Hematopoietic multipotent progenitor cell treated with erythropoietin and hydrocortisone succinate and interleukin-3 and kit ligand, for 17 days (in vitro differentiated cells): ENCODE measurements at regions not wholly inside any gene's neighbourhood (a gene's known extent, or its start where the extent isn't known, plus 50 kb on each side); places are given as distances from the start of the nearest gene placed in this dataset.
"Not testable (repeated sequence)": the region's sequence is repeated elsewhere in the genome, so short reads cannot be mapped to it uniquely, and the experiment has no call there.

Source experiments
- DNase-seq: peaks from one replicate; pipeline ENCODE4 v3.0.0-alpha.2; 2015; ENCODE audit warnings: low spot score

DNA sequence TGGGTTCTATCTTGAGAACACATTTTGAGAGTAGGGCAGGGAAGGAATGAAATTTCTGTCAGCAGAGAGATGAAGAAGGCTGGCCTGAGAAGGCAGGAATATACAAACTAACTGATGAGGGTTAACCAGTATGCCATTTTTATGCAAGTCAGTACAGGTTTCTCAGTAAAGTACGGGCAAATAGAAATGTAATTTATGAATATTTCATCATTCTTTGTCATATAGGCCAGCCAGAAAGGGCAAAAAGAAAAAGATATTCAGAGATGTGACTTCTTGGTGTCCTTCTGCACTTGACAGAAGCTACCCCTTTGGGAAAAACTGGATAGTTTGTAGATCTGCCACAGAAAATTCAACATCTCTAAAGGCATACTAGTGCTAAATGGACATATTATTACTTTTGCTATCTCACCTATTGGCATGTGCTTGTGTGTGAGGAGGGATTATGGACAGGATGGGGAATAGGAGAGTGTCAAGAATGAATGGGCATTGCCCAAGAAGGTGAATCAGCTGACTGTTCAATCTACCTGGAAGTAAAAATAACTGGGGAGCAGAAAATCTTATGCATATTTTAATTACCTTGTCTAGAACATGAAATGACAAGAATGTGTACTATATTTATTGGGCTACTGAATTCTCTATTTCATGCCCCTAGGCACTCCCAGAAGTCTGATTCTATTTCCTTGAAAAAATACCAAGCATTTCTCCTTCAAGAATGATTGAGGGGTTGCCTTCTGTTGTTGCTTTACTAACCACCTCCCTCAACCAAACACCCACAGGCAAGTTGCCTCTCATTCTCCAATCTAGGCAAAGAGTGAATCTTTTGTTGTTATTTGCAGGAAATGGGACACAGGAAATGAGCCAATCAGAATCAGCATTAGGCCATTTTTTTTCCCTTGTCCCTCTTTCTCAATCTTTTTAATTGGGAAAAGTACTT lies 175.1 kb upstream of the SLC38A2 start:
- DNase-seq, result no peak

DNA sequence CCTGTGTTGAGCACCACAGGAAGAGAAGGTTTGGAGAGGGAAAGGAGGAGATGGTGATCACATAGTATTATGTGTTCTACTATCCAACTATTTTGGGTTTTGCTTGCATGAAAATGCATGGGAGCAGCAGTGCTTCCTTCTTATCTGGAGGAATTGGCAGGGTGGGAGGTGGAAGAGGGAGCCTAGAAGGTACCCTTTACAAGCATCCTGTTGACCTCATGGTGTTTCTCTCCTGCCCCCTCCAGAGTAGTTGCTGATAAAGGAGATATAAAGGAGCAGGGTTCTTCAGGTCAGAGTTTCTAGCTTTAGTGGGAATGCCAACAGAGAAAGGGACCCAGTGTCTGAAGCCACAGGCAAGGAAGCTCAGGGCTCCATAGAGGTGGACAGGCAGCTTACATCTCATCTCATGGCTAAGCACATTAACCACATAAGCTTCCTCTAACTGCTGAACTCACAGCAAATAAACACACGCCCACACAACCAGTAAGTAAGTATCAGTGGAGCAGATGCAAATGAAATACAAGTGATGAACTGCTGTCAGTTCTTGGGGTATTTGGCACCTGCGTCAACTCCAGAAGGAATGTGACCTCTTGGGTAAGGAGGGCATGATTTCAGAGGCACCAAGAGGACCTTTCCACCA lies 174.2 kb upstream of the SLC38A2 start:
- no peak for DNase-seq

DNA sequence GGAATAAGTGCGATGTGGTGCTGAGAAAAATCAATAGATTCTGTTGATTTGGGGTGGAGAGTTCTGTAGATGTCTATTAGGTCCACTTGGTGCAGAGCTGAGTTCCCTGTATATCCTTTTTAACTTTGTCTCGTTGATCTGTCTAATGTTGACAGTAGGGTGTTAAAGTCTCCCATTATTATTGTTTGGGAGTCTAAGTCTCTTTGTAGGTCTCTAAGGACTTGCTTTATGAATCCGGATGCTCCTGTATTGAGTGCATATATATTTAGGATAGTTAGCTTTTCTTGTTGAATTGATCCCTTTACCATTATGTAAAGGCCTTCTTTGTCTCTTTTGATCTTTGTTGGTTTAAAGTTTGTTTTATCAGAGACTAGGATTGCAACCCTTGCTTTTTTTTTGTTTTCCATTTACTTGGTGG lies 170.8 kb upstream of the SLC38A2 start:
- DNase-seq, result not testable (repeated sequence)

GRCh38 chr12:46538976-46539375 lies 166.4 kb upstream of the SLC38A2 start:
- DNase-seq, result no peak

DNA sequence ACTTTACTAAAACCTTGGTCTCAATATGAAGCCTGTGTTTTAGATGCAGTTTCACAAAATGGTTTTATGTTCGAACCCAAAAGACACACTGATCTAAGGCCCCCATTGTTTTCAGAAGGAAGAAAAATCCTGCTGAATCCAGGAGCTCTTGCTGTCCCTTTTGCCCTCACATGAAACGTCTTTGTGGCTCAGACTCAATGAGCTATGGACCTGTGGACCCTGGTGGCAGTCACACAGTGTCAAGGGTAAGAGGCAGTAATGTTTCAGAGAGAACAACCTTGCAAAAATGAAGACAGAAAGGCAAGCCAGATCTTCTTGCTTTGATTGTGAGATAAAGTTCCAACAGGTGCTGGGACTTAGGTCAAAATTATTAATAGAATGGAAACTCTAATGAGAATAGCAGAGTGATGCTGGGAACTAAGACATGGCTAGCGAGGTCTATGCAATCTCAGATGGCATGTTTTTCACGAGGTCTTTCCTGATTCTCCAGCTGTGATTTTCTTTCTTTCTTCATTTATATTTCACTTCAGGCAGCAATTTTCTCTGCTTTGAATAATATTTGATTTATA lies 164.9 kb upstream of the SLC38A2 start:
- no peak for DNase-seq

- not testable (repeated sequence) for DNase-seq
These were observed 163.7 kb upstream of the SLC38A2 start for GRCh38 chr12:46536316-46536715.

GRCh38 chr12:46535907-46536306 lies 163.3 kb upstream of the SLC38A2 start:
- no peak for DNase-seq

DNA sequence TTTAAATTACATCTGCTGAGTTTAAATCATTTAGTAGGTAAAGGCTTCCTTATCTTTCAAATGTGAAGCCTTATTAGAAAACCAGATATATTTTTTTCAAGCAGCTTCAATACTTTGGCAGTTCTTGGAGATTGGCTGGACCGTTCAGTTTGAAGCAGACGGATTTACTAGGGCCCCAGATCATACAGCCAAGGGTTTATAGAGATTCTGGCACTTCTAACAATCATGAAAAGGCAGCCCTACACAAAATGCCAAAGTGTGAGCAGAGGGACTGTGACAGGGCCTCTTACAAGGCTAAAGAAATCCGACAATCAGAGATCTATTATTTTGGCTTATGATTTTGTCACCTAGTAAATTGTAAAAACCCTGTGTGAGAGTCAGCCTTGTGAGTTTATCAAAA lies 162.8 kb upstream of the SLC38A2 start:
- DNase-seq, result no peak

GRCh38 chr12:46534327-46534840 lies 161.8 kb upstream of the SLC38A2 start:
- DNase-seq, result no peak

DNA sequence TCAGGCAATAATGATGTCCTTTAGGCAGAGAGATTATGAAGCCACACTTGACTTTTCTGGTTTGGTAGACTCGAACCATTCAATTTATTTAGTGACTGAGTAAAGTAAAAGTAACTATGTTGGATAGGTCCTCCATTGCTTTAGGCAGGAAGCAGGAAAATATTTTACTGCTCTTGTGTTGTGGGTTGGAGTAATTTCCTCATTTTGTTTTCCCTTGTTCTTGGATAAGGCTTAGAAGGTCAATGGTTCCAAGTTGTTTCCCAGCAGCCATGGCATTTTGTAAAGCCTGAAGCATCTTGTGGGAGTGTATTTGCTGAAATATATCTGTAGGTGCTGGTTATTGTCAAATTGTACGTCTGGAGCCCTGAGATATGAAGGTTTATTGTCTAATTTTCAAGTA lies 161.2 kb upstream of the SLC38A2 start:
- no peak for DNase-seq

DNA sequence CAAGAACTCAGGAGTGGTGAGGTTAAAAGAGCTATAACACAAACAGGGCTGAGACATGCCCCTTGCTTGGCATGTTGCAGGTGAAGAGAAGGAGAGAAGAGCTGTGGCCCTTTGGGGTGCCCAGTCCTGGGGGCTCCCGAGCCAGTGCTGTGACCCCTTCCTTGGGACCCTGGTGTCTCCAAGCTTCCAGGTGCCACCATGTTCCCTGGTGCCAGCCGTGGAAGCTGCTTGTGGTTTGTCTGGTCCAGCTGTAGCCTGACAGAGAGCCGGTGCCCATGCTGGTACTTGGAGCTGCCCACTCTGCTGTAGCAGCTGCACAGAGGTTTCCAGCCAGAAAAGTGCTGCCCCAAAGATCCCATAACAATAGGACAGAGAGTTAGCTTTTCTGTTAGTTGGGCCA lies 159.2 kb upstream of the SLC38A2 start:
- no peak for DNase-seq

DNA sequence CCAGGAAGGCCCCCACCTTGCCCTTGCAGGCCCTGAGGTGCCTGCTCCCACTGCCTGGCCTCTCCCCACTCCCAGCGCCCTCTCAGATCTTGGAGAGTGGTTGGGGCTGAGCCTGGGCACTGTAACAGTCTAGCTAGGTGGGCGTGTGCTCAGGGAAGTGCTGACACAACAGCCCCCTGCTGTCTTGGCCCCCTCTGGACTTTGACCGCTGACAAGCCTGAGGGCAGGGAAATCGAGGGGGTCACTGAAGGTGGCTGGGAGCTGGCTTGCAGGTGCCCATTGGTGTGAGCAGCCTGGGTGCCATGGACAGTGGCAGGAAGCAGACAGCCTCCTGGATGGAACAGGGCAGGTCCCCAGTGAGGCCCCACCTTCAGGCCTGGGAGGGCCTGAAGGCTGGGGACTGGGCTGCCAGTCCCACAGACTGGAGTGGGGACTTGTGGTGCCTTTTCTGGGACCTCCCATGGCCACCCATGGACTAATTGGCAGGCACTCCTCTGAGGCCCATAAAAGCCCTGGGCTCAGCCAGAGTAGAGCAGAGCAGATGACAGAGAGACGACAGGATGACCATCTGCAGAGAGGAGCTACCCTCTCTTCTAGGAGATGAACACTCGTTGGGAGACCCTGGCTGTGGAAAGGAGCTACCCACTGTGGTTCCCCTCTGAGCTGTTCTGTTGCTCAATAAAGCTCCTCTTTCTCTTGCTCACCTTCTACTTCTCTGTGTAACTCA lies 158.6 kb upstream of the SLC38A2 start:
- DNase-seq, result no peak

DNA sequence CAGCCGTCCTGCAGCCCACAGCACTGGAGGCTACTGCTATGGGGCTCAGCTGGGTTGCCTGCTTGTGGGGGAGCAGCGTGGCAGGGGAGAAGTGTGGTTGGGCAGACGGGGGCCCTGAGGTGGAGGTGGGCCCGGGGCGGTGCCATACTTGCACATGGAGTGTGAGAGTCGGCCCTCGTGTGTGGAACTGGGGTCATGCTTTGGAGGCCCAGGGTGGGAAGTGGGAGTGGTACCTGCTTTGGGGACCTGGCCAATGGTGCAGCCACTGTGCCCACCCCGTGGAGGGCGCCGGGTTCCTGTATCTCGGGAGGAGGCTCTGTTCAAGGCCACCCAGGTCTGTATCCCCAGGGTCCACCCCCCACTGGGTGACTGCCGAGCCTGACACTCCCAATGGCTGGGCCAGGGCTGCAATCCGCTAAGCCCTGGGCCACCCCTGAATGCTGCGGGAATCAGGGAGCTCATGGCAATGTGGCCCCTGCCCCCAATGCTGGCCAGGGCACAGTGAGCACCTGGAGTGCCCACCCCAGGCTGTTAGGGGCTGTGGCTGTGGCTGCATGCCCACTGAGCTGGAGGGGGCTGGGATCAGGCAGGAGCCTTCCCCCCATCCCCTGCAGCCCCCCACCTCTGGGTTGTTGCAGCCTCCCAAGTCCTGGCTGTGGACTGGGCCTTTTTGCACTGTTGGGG lies 157.9 kb upstream of the SLC38A2 start:
- no peak for DNase-seq

DNA sequence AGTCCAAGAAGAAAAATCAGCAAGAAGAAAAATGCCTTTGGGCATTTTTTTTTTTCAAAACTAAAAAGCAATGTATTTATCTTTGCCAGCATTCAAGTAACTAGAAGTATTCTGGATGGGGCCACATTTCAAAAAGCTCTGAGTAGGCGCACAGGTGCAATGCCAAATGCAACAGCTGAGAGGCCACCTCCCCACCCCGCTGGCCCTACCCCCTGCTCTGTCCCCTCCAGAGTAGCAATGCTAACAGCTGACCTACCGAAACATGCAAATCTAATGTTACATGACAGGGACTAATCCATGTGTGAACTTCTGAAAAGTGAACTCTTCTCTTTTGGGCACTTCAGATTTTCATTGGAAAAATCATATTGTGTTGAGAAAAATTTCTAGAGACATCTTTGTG lies 153.7 kb upstream of the SLC38A2 start:
- no peak for DNase-seq

- no peak for DNase-seq
These were observed 152.2 kb upstream of the SLC38A2 start for GRCh38 chr12:46524778-46525177.

GRCh38 chr12:46523863-46524770 lies 151.5 kb upstream of the SLC38A2 start:
- DNase-seq, result no peak

DNA sequence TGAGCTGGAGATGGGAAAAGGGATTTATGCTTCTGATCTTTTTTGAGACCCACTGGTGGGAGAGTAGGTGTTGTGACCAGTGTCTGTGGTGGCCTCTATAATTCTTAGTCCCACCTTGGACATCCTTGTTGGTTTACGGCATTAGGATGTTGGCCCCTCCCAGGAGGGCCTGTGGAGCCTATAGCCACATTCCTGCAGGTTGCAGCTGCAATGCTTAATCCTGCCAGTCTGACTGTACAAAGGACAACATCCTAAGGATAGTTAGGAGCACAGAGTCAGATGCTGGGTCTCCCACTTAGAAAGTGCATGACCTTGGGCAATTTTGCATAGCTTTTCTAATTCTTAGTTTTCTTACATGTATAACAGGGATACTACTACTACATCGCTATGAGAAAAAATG lies 150.9 kb upstream of the SLC38A2 start:
- no peak for DNase-seq

DNA sequence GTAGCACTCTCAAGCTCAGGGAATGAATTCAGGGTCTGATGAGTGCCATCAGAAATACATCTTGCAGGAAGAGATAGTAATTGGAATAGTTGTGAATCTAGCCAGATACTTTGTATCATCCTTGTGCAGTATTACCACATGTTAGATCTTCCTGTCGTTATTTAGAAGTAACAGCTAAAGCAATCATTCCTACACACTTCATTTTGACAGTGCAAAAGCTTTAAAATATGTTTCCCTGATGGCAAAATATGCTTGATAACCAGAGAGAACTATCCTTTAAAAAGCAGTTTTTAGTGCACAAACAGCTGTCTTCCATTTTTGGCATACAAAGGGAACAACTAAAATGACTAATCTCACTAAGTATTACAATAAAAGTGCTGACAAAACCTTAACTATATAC lies 149.5 kb upstream of the SLC38A2 start:
- DNase-seq, result no peak

DNA sequence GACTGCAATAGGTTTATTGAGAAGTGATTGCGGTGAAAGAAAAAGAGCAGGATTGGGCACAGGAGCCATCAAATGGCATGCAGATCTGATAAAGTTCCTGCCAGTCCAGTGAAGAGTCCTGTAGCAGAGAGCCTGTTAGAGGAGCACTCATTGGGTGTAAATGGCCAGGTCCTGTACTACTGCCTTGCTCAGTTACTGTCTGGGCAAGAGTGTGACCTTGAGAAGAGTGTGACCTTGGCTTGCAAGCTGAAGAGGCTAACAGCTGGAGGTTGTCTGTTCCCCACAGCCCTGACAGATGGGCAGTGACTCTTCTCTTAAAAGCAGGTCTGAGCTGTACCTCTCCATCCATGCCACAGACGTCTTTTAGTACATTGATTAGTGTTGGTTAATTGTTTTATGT lies 148.6 kb upstream of the SLC38A2 start:
- DNase-seq, result no peak

DNA sequence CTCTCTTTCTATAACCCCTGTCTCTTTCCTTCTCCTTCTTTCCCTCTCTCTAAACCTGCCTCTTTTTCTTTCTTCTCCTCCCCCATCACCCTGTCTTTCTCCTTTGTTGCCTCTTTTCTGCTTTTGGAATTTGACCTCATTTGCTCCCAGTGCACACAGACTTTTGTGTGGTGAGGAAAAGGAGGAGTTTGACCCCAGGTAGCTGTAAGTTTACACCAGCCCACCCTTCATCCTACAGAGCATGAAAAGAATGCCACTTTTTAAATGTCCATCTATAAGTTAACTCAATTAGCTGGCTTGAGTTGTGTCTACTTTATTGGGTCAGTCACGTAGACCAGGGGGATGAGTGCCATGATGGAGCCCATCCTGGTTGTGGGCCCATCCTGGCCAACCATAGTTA lies 146.8 kb upstream of the SLC38A2 start:
- DNase-seq, result no peak

DNA sequence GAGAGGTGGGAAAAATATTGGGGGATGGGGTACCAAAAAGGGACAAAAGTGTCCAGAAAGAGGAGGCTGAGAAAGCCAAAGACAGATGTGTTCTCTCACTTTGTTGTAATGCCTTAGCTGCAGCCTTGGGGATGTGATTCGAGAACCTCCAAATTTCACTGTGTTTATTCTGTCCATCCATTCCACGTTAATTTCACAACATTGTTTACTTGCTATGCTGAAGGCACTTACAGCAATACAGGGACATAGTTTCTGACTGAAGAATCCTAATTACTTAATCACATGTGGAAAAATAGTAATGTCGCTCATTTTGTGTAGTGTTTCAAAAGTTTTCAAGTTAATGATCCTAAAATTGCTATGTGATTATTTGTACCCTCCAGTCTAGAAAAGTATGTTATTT lies 146.2 kb upstream of the SLC38A2 start:
- DNase-seq, result no peak
